Central memory CD8-positive, alpha-beta T cell (primary cell): ENCODE measurements at regions not wholly inside any gene's neighbourhood (a gene's known extent, or its start where the extent isn't known, plus 50 kb on each side); places are given as distances from the start of the nearest gene placed in this dataset.
A peak's percentile ranks its signal among the peaks of the same experiment; 100 is the strongest.

ENCODE experiments used
- ATAC-seq: fragments of 150-1000 bp; cut with Tn5 transposase; replicated peaks from 2 replicates; pipeline ENCODE4 v1.10.0; 2022; ENCODE audit warnings: mild to moderate bottlenecking, moderate FRiP score, moderate number of reproducible peaks; ENCODE audit not compliant: poor library complexity, severe bottlenecking; ENCODE audit errors: extremely low read depth
- DNase-seq, 2 donors: peaks; one replicate each; pipeline ENCODE4 v3.0.0; 2021; ENCODE audit warnings: low spot score in 2 of 2
- H3K27ac Mint-ChIP-seq: one replicate; pipeline ENCODE4 v1.8.0; 2022; ENCODE audit warnings: low read depth, mild to moderate bottlenecking, moderate library complexity, mixed read lengths
- H3K27me3 Mint-ChIP-seq: one replicate; pipeline ENCODE4 v1.8.0; 2022; ENCODE audit warnings: mixed read lengths
- H3K36me3 Mint-ChIP-seq: one replicate; pipeline ENCODE4 v1.8.0; 2022; ENCODE audit warnings: mild to moderate bottlenecking, moderate library complexity, mixed read lengths; ENCODE audit not compliant: insufficient read depth
- H3K4me1 Mint-ChIP-seq: one replicate; pipeline ENCODE4 v1.8.0; 2022; ENCODE audit warnings: mixed read lengths
- H3K4me3 Mint-ChIP-seq: one replicate; pipeline ENCODE4 v1.8.0; 2022; ENCODE audit warnings: mild to moderate bottlenecking, moderate library complexity, mixed read lengths
- H3K9me3 Mint-ChIP-seq: one replicate; pipeline ENCODE4 v1.8.0; 2022; ENCODE audit warnings: mixed read lengths

DNA sequence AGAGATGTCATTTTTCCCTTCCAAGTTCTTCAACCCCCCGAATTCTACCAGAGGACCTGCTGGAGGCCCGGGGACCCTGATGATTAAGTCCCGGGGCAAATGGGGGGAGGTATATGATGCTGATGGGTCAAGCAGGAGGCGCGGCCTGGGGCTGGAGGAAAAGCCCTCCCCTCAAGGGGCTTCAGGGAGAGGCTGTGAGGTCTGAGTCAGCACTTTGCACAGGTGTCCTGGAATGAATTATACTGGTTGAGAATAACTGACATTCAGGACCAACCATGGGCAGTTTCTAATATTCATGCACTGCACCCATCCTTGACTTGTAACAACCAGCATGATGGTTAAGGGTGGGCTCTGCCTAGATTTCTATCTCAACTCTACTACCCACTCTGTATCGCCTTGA is 146.8 kb upstream of the SYT13 start:
- Mint-ChIP-seq H3K27ac (no peak overlapping the region), H3K36me3 (no peaks in the 10 kb centered on the region), H3K27me3 (peaks cover 27% of the 10 kb centered on the region), H3K4me1 (no peaks in the 10 kb centered on the region), H3K9me3 (no peaks in the 10 kb centered on the region), H3K4me3 (no peak overlapping the region)
- ATAC-seq (no peak), DNase-seq (no peak)

DNA sequence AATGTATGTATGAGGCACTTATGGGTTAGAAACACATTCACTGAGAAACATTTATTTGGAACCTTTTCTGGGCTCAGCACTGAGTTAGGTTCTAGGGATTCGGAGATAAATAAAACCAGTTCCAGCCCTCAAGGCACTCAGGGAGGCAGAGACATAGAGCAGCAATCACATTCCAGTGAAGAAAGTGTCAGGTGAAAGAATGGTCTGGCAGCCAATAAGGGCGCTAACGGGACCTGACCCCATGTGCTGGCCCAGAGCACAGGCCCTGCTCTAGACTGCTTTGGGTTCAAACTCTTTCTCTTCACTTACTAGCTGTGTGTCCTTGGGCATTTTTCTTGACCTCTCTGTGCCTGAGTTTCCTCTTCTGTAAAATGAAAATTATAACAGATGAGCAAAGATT is 146.0 kb upstream of the SYT13 start:
- H3K4me1 Mint-ChIP-seq, result no peaks in the 10 kb centered on the region
- H3K4me3 Mint-ChIP-seq, result no peak overlapping the region
- peaks cover 33% of the 10 kb centered on the region for H3K27me3 Mint-ChIP-seq
- H3K36me3 Mint-ChIP-seq, result no peaks in the 10 kb centered on the region
- no peak for DNase-seq
- H3K27ac Mint-ChIP-seq, result no peak overlapping the region
- H3K9me3 Mint-ChIP-seq, result no peaks in the 10 kb centered on the region
- no peak for ATAC-seq

- Mint-ChIP-seq H3K27me3 (peaks cover 38% of the 10 kb centered on the region), H3K4me1 (no peaks in the 10 kb centered on the region), H3K36me3 (no peaks in the 10 kb centered on the region), H3K27ac (no peak overlapping the region), H3K9me3 (no peaks in the 10 kb centered on the region), H3K4me3 (no peak overlapping the region)
- ATAC-seq (no peak), DNase-seq (no peak)
Observed at GRCh38 chr11:45431046-45432018, 145.2 kb upstream of the SYT13 start.

- no peaks in the 10 kb centered on the region for H3K4me1 Mint-ChIP-seq
- H3K36me3 Mint-ChIP-seq, result no peaks in the 10 kb centered on the region
- peaks cover 48% of the 10 kb centered on the region for H3K27me3 Mint-ChIP-seq
- H3K4me3 Mint-ChIP-seq, result no peak overlapping the region
- no peak overlapping the region for H3K27ac Mint-ChIP-seq
- ATAC-seq (no peak), DNase-seq (no peak)
- H3K9me3 Mint-ChIP-seq, result no peaks in the 10 kb centered on the region
Observed at GRCh38 chr11:45430361-45430760, 144.2 kb upstream of the SYT13 start.

DNA sequence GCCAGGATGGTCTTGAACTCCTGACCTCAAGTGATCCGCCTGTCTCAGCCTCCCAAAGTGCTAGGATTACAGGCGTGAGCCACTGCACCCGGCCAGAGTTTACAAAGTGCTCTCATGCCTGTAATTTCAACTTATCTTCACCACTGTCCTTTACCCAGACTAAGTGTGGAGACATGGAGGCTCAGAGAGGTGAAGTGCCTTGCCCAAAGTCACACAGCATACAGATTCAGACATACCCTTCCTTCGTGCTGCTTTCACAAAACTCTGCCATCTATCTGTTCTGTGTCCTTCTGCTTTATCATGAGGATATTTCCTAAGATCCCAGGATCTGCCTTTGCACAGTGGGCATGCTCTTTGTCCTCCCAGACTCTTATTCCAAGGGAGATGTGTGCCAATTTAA is 143.6 kb upstream of the SYT13 start:
- no peak for ATAC-seq
- no peaks in the 10 kb centered on the region for H3K9me3 Mint-ChIP-seq
- peaks cover 54% of the 10 kb centered on the region for H3K27me3 Mint-ChIP-seq
- peak overlapping the region; percentile 29 for H3K27ac Mint-ChIP-seq
- H3K4me3 Mint-ChIP-seq, result no peak overlapping the region
- no peaks in the 10 kb centered on the region for H3K4me1 Mint-ChIP-seq
- H3K36me3 Mint-ChIP-seq, result no peaks in the 10 kb centered on the region
- DNase-seq, result no peak

DNA sequence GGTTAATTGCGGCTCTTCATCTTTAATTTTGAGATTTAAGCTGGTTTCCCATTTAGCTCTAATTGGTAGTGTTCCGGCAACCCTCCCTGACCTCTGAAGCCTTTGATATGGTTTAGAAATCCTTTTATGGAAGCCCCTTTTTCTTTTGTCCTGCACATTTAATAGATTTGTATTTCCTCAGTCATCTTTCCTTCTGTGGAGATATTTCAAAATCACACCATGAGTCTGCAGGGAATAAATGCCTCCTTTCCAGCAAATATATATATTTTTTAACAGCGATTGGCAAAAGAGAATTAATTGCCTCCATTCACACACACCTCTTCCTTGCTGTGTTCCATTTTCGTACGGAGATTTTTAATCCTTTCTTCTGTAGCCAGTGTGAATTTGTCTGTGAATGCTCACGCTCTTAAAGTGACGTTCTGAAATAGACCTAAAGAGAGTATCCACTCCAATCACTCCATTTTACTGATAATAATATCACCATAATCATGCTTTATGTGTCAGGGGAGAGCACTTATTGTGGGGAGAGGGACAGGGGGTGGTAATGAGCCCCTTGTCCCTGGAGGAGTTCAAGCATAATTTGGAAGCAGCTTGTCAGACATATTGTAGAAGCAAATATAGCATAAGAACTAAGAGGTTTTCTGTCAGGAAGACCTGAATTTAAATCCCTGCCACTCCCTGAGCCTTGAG is 142.5 kb upstream of the SYT13 start:
- Mint-ChIP-seq H3K27ac (no peak overlapping the region), H3K9me3 (no peaks in the 10 kb centered on the region), H3K36me3 (no peaks in the 10 kb centered on the region), H3K27me3 (peaks cover 64% of the 10 kb centered on the region), H3K4me3 (no peak overlapping the region), H3K4me1 (no peaks in the 10 kb centered on the region)
- ATAC-seq (no peak), DNase-seq (no peak)

DNA sequence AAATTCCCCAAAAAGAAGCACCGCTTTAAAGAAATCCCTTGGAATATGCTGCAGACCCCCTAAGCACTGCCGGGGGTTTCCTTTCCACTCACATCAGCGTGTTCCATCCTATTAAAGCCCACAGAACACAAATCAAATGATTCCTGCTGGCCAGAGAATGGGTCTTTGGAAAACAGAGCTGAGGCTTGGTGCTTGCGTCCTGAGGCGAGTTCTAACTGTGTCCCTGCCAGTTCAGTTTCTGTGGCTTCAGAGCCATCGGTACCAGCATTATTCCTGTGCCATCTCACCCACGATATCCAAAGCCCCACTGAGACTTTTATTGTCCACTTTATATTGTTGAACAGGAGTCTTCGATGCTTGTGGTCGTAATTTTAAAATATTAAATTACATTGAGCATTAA is 142.0 kb upstream of the SYT13 start:
- Mint-ChIP-seq H3K27me3 (peaks cover 65% of the 10 kb centered on the region), H3K4me3 (no peak overlapping the region), H3K4me1 (no peaks in the 10 kb centered on the region), H3K36me3 (no peaks in the 10 kb centered on the region), H3K9me3 (no peaks in the 10 kb centered on the region), H3K27ac (no peak overlapping the region)
- DNase-seq (no peak), ATAC-seq (no peak)

DNA sequence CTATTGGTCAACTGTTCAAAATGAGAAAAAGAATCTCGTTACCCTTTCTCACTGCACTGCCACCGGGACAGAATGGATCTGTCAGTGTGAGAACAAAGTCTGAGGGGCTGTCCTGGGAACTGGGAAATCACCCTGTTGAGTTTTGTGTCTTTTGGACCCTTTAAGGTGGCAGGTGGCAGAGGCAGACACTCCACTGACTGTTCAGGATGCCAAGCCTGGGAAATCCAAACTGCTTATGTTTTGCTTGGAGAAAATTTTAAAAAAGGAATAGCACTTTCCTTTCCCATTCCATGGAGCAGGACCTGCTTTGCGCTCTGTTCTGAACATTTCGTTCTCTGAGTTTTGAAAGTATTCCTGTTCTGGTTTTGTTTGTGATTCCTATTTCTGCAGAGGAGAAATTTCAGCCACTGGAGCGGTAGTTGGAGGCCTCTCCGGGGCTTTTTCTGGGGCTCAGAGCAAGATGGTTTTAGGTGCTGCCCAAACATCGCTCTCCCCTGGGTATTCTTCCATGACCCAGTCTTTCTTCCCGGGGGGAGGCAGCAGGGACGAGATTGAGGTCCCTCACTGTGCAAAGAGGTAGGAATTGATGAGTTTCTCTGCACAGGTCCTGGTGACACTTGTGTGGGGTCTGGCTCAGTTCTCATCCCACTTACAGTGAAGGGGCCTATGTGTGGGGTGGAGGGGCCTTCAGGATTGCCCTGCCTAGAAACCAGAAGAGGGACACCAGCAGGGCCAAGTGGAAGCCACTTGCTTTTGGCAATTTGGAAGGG is 138.5 kb upstream of the SYT13 start:
- H3K4me3 Mint-ChIP-seq, result no peak overlapping the region
- ATAC-seq, result no peak

GRCh38 chr11:45423475-45424120 is 137.5 kb upstream of the SYT13 start:
- H3K9me3 Mint-ChIP-seq, result no peaks in the 10 kb centered on the region
- H3K27ac Mint-ChIP-seq, result no peak overlapping the region
- DNase-seq (no peak), ATAC-seq (no peak)
- H3K27me3 Mint-ChIP-seq, result peaks cover 58% of the 10 kb centered on the region
- H3K36me3 Mint-ChIP-seq, result no peaks in the 10 kb centered on the region
- no peak overlapping the region for H3K4me3 Mint-ChIP-seq
- no peaks in the 10 kb centered on the region for H3K4me1 Mint-ChIP-seq

More for the DNA sequence above, 138.5 kb upstream of the SYT13 start:
- no peak for DNase-seq
- H3K9me3 Mint-ChIP-seq, result no peaks in the 10 kb centered on the region
- peaks cover 67% of the 10 kb centered on the region for H3K27me3 Mint-ChIP-seq
- H3K27ac Mint-ChIP-seq, result no peak overlapping the region
- no peaks in the 10 kb centered on the region for H3K4me1 Mint-ChIP-seq
- no peaks in the 10 kb centered on the region for H3K36me3 Mint-ChIP-seq

- no peak overlapping the region for H3K4me3 Mint-ChIP-seq
- H3K9me3 Mint-ChIP-seq, result no peaks in the 10 kb centered on the region
- H3K27ac Mint-ChIP-seq, result no peak overlapping the region
- ATAC-seq, result no peak
- H3K27me3 Mint-ChIP-seq, result peaks cover 58% of the 10 kb centered on the region
- no peaks in the 10 kb centered on the region for H3K36me3 Mint-ChIP-seq
- no peak for DNase-seq
- no peaks in the 10 kb centered on the region for H3K4me1 Mint-ChIP-seq
Observed at GRCh38 chr11:45423036-45423435, 136.9 kb upstream of the SYT13 start.

DNA sequence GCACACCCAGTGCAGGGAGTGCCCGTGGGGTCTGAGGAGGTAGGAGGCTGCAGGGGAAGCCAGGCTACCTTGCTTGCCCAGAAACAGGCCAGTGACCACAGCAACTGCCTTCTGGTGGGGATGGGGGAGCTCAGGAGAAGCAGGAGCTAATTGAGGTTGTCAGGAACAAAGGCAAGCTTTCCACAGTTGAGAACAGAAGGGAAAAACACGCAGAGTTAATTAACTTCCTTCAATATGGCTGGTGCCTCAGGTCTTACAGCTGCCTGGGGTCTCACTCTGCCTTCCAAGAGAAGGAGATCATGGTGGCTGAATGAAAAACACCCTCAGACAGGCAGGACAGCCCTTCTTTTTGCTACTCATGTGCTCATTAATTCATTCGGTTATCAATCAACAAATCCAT is 127.9 kb upstream of the SYT13 start:
- no peak overlapping the region for H3K27ac Mint-ChIP-seq
- no peak for DNase-seq
- H3K4me1 Mint-ChIP-seq, result no peaks in the 10 kb centered on the region
- no peak for ATAC-seq
- H3K27me3 Mint-ChIP-seq, result peaks cover 45% of the 10 kb centered on the region
- no peaks in the 10 kb centered on the region for H3K36me3 Mint-ChIP-seq
- H3K9me3 Mint-ChIP-seq, result no peaks in the 10 kb centered on the region
- no peak overlapping the region for H3K4me3 Mint-ChIP-seq

- H3K9me3 Mint-ChIP-seq, result no peaks in the 10 kb centered on the region
- no peaks in the 10 kb centered on the region for H3K4me1 Mint-ChIP-seq
- no peak overlapping the region for H3K27ac Mint-ChIP-seq
- DNase-seq, result no peak
- no peaks in the 10 kb centered on the region for H3K36me3 Mint-ChIP-seq
- no peak for ATAC-seq
- no peak overlapping the region for H3K4me3 Mint-ChIP-seq
- peaks cover 40% of the 10 kb centered on the region for H3K27me3 Mint-ChIP-seq
Observed at GRCh38 chr11:45413156-45413858, 127.2 kb upstream of the SYT13 start.
